ENCODE measurements at regions not wholly inside any gene's neighbourhood (a gene's known extent, or its start where the extent isn't known, plus 50 kb on each side); places are given as distances from the start of the nearest gene placed in this dataset.

GRCh38 chrX:87310780-87311179 lies 206.8 kb upstream of the KLHL4 start:
- no peak overlapping the region for H2AK9ac ChIP-seq (replicated peaks; ENCODE audit: low read depth, low read length, poor library complexity)
- no peaks in the 10 kb centered on the region for H3K4me1 ChIP-seq (ENCODE audit: control insufficient read depth, insufficient read depth, low read length)
- no peak overlapping the region for H3K4ac ChIP-seq (ENCODE audit: low read depth, low read length)
- H2BK20ac ChIP-seq (ENCODE audit: low read depth, low read length): no peak overlapping the region
- in situ Hi-C loops (cut with MboI; ENCODE audit: low sequenced_read_pairs) (no loop called here), intact Hi-C loops (cut with micrococcal nuclease) (no loop called here), dilution Hi-C loops (cut with HindIII; ENCODE audit: low sequenced_read_pairs, unreplicated experiment) (no loop called here)
- H3K4me3 ChIP-seq (ENCODE audit: insufficient read depth, low read depth, low read length): no peak overlapping the region
- H3K36me3 ChIP-seq (ENCODE audit: control insufficient read depth, insufficient read depth, low read length): no peaks in the 10 kb centered on the region
- H3K79me1 ChIP-seq (ENCODE audit: low read depth in 1 of 2, low read length in 2 of 2): no peaks in the 10 kb centered on the region
- ATAC-seq (ENCODE audit: low read depth): no peak
- no CpG with 5 or more reads among the region's 1 CpG for WGBS, 2 experiments (ENCODE audit: extremely low coverage in 2 of 2, insufficient read length in 1 of 2)
- no peaks in the 10 kb centered on the region for H3K27me3 ChIP-seq (ENCODE audit: control insufficient read depth, insufficient read depth, low read length)
- no peak overlapping the region for H3K23ac ChIP-seq (ENCODE audit: low read depth, low read length)
- ChIA-PET CTCF (no interaction called here), POLR2A (ENCODE audit: unreplicated experiment) (no interaction called here)
- H4K91ac ChIP-seq (ENCODE audit: insufficient read depth, low read depth, low read length): no peak overlapping the region
- H3K14ac ChIP-seq (replicated peaks; ENCODE audit: low read depth, low read length): no peak overlapping the region
- H3K18ac ChIP-seq (ENCODE audit: low read depth, low read length): no peak overlapping the region
- no TSS peak for BruUV-seq (replicated peaks)
- no peak overlapping the region for H3K9ac ChIP-seq (ENCODE audit: low read depth, low read length)
- no peak overlapping the region for H4K5ac ChIP-seq (ENCODE audit: low read depth, low read length)
- no peak overlapping the region for H2BK5ac ChIP-seq (ENCODE audit: low read depth, low read length, poor library complexity, severe bottlenecking)
- no peaks in the 10 kb centered on the region for H4K20me1 ChIP-seq (ENCODE audit: insufficient read depth, low read length)
- DNase-seq: no peak
- H3K56ac ChIP-seq (ENCODE audit: extremely low read depth, insufficient read depth, low read length): no peak overlapping the region
- no peak overlapping the region for H2BK15ac ChIP-seq (ENCODE audit: low read depth, low read length)
- H3K4me2 ChIP-seq (ENCODE audit: low read depth, low read length): no peak overlapping the region
- TF ChIP-seq ELK1 (IDR thresholded peaks at IDR 0.05; ENCODE audit: borderline replicate concordance, low read depth, low read length): no peak
- no peaks in the 10 kb centered on the region for H3K9me1 ChIP-seq (ENCODE audit: insufficient read depth, low read length)
- no peak overlapping the region for H4K8ac ChIP-seq (ENCODE audit: low read depth in 2 of 2, low read length in 2 of 2)
- no peak overlapping the region for H3K27ac ChIP-seq (ENCODE audit: insufficient read depth, low read length)
- H2AK5ac ChIP-seq (ENCODE audit: low read depth, low read length): no peak overlapping the region
- H2BK120ac ChIP-seq (ENCODE audit: low read depth, low read length): no peak overlapping the region
- no peaks in the 10 kb centered on the region for H3K9me3 ChIP-seq (ENCODE audit: control insufficient read depth, insufficient read depth, low read length)
- no peak overlapping the region for H2AFZ ChIP-seq (replicated peaks; ENCODE audit: low read length, poor library complexity)

All from IMR-90 (cell line).